Tibial nerve (tissue), 4 donors: ENCODE measurements at regions not wholly inside any gene's neighbourhood (a gene's known extent, or its start where the extent isn't known, plus 50 kb on each side); places are given as distances from the start of the nearest gene placed in this dataset.

ENCODE experiments used
- CTCF ChIP-seq, 5 experiments: fragments of 200-600 bp in 3 of 5; fragments of 450-650 bp in 2 of 5; sonication (generic) in 3 of 5; IDR thresholded peaks; one replicate each; pipeline ENCODE4 v1.5.1; 2016 to 2019; ENCODE audit warnings: antibody characterized with exemption in 5 of 5, mild to moderate bottlenecking in 3 of 5, moderate library complexity in 2 of 5
- EP300 ChIP-seq, 2 donors: sonication (generic); formaldehyde crosslinking; IDR thresholded peaks; one replicate each; pipeline ENCODE4 v1.6.1; 2017; ENCODE audit warnings: antibody characterized with exemption in 2 of 2, mild to moderate bottlenecking in 1 of 2

- no peak for TF ChIP-seq CTCF (IDR thresholded peaks at IDR 0.05)
- TF ChIP-seq EP300 (IDR thresholded peaks at IDR 0.05) = no peak
These were observed 1844.7 kb downstream of the NCAM2 start for GRCh38 chr21:22842875-22843274.
